ENCODE measurements at regions not wholly inside any gene's neighbourhood (a gene's known extent, or its start where the extent isn't known, plus 50 kb on each side); places are given as distances from the start of the nearest gene placed in this dataset.

DNA sequence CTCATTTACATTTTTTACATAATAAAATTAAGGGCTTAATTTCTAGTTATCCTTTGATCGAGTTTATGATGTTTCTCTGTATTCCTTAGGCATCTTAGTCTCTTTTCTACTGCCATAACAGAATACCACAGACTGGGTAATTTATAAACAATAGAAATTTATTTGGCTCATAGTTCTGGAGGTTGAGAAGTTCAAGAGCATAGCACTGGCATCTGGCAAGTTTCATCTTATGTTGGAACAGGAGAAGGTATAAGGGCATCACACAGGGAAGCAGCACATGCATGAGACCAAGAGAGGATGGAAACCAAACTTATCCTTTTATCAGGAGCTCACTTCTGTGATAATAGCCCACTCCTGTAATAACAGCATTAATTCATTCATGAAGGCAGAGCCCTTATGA, 284.9 kb upstream of the COX7C start:
- TF ChIP-seq, protein P1, sequence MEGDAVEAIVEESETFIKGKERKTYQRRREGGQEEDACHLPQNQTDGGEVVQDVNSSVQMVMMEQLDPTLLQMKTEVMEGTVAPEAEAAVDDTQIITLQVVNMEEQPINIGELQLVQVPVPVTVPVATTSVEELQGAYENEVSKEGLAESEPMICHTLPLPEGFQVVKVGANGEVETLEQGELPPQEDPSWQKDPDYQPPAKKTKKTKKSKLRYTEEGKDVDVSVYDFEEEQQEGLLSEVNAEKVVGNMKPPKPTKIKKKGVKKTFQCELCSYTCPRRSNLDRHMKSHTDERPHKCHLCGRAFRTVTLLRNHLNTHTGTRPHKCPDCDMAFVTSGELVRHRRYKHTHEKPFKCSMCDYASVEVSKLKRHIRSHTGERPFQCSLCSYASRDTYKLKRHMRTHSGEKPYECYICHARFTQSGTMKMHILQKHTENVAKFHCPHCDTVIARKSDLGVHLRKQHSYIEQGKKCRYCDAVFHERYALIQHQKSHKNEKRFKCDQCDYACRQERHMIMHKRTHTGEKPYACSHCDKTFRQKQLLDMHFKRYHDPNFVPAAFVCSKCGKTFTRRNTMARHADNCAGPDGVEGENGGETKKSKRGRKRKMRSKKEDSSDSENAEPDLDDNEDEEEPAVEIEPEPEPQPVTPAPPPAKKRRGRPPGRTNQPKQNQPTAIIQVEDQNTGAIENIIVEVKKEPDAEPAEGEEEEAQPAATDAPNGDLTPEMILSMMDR (conservative IDR thresholded peaks at IDR 0.05; ENCODE audit: low read depth, low read length): no peak
- TF ChIP-seq EZH2 (IDR thresholded peaks at IDR 0.05; ENCODE audit: borderline replicate concordance, low read depth, low read length, poor library complexity, severe bottlenecking): no peak

Data from A673 (cell line).